Fibroblast of the aortic adventitia (primary cell): ENCODE measurements at regions not wholly inside any gene's neighbourhood (a gene's known extent, or its start where the extent isn't known, plus 50 kb on each side); places are given as distances from the start of the nearest gene placed in this dataset.

Experiments used
- DNase-seq: peaks from one replicate; pipeline ENCODE4 v3.0.0-alpha.2; 2010; ENCODE audit warnings: low read depth
- H3K4me3 ChIP-seq: 2 replicates; pipeline ENCODE4 v1.5.1; 2011; ENCODE audit warnings: low read depth, mild to moderate bottlenecking, control low read depth, low read length, moderate library complexity
- CTCF ChIP-seq: IDR thresholded peaks from 2 replicates; pipeline ENCODE4 v1.5.1; 2011; ENCODE audit warnings: mild to moderate bottlenecking, low read length, control low read depth, inconsistent platforms; ENCODE audit not compliant: insufficient read depth

DNA sequence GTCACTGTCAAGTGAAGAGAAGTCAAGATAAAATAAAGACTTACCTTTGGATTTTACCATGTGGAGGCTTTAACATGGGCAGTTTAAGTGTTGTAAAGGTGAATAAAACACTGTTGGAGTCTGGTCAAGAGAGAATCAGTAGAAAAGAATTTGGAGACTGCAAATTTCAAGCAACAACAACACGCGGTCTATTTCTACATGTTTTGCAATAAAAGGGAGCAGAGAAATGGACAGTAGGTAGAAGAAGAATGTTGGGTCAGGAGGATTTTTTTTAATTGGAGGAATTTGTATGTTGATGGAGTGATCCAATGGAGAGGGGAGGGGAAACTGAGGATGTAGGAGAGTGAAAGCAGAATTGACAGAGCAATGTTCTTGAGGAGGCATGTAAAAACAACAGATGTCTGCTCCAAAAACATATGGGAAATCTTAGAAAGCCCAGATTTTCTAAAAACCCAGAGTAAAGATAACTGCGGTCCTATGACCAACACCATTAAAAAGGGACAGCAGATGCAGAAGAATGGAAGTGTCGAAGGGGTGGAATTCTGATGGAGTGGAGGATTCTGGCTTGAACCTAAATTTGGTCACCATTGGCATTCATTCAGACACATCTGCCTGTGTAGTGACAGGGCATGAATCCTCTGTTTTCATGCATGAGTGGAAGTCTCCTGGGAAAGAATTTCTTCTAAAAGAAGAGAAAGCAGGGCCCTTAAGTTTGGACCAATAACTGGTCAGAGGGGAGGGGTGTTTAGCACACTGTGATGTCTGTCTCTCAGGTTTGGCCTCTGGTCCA lies 68.0 kb upstream of the OSBPL8 start:
- no peak for TF ChIP-seq CTCF
- DNase-seq: peak; percentile 35
- no peak overlapping the region for H3K4me3 ChIP-seq

DNA sequence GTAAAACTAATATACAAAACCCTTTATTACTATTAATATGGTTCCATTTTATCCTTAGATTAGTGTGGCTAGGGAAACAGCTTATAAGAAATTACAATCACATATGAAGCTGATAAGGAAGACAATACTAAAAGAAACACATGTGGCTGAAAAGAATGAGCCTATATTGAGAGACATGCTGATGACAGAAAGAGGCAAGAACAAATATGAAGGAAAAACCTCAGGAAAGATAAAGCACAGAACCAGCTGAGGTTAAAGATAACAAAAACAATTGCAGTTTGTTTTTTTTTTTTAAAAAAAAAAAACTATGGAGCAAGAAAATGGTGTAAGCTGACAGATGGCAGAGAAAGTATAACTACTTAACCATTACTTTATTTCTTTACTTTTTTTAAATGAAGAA lies 69.2 kb upstream of the OSBPL8 start:
- DNase-seq: peak; percentile 84
- no peak overlapping the region for H3K4me3 ChIP-seq
- no peak for TF ChIP-seq CTCF

GRCh38 chr12:76631741-76632140 lies 72.2 kb upstream of the OSBPL8 start:
- H3K4me3 ChIP-seq: no peak overlapping the region
- TF ChIP-seq CTCF: no peak
- no peak for DNase-seq

DNA sequence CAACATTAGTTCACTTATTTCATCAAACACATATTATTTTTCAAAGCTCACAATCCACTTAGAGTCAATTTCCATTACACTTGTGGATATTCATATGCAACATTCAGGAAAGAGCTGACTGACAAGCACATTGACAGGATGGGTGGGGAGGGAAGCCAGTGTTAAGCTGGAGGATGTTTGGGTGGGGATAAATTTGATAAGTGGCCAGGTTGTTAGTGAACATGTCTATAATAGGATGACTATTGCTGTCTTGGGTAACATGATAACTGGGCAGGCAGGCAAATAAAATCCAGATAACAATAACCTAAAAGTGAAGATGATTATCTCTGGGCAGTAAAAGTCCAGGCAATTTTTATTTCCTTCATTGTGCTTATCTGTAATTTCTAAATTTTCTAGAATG lies 73.8 kb upstream of the OSBPL8 start:
- no peak for TF ChIP-seq CTCF
- no peak overlapping the region for H3K4me3 ChIP-seq
- no peak for DNase-seq

GRCh38 chr12:76634133-76634532 lies 74.6 kb upstream of the OSBPL8 start:
- no peak for TF ChIP-seq CTCF
- no peak for DNase-seq
- no peak overlapping the region for H3K4me3 ChIP-seq

GRCh38 chr12:76636121-76636692 lies 76.6 kb upstream of the OSBPL8 start:
- no peak for TF ChIP-seq CTCF
- H3K4me3 ChIP-seq: no peak overlapping the region
- DNase-seq: peak; percentile 16
